PC-9 (cell line): ENCODE measurements at regions not wholly inside any gene's neighbourhood (a gene's known extent, or its start where the extent isn't known, plus 50 kb on each side); places are given as distances from the start of the nearest gene placed in this dataset.

ENCODE experiments used
- BruUV-seq: library from RNA; stranded (reverse); fragments of 400-500 nt; replicated peaks from 2 replicates; lab custom pipeline; 2021; lab: Mats Ljungman, UMichigan
- CTCF ChIA-PET: fragments of 300-600 bp; sonication (Branson Sonifier 250); formaldehyde crosslinking; loops from one replicate; lab custom pipeline; 2022; ENCODE audit warnings: antibody characterized with exemption; lab: Charles Lee
- POLR2A ChIA-PET: fragments of 300-600 bp; sonication (Branson Sonifier 250); formaldehyde crosslinking; loops from one replicate; lab custom pipeline; 2022; ENCODE audit warnings: antibody characterized with exemption; ENCODE audit not compliant: unreplicated experiment; lab: Charles Lee
- DNase-seq, 2 experiments: peaks; one replicate each; pipeline versions ENCODE4 v3.0.0 to v3.0.0-alpha.2; 2015 to 2022; ENCODE audit warnings: mixed read lengths in 1 of 2
- H2AFZ ChIP-seq: fragments of 200-600 bp; sonication (generic); 2 replicates; pipeline ENCODE4 v1.8.1; 2017; ENCODE audit warnings: antibody characterized with exemption
- H3F3A ChIP-seq: fragments of 200-600 bp; sonication (generic); 2 replicates; pipeline ENCODE4 v1.8.1; 2017; ENCODE audit warnings: antibody characterized with exemption, mild to moderate bottlenecking, low read depth; ENCODE audit not compliant: insufficient read depth
- H3K27ac ChIP-seq: fragments of 200-600 bp; sonication (generic); 2 replicates; pipeline ENCODE4 v1.6.1; 2016; ENCODE audit warnings: mixed run types
- H3K27me3 ChIP-seq: fragments of 200-600 bp; sonication (generic); 2 replicates; pipeline ENCODE4 v1.6.1; 2016; ENCODE audit warnings: low read depth, mixed run types; ENCODE audit not compliant: insufficient read depth
- H3K36me3 ChIP-seq: fragments of 200-600 bp; sonication (generic); 2 replicates; pipeline ENCODE4 v1.6.1; 2016; ENCODE audit warnings: low read depth, mixed run types
- H3K4me1 ChIP-seq: fragments of 200-600 bp; sonication (generic); replicated peaks from 2 replicates; pipeline ENCODE4 v1.6.1; 2016; ENCODE audit warnings: mixed run types; ENCODE audit not compliant: insufficient read depth
- H3K4me2 ChIP-seq: fragments of 200-600 bp; sonication (generic); 2 replicates; pipeline ENCODE4 v1.6.1; 2017; ENCODE audit warnings: mixed run types
- H3K4me3 ChIP-seq: fragments of 200-600 bp; sonication (generic); 2 replicates; pipeline ENCODE4 v1.6.1; 2016; ENCODE audit warnings: mixed run types
- H3K79me2 ChIP-seq: fragments of 200-600 bp; sonication (generic); 2 replicates; pipeline ENCODE4 v1.6.1; 2017; ENCODE audit warnings: low read depth, mixed run types
- H3K9me2 ChIP-seq: fragments of 200-600 bp; sonication (generic); 2 replicates; pipeline ENCODE4 v1.8.1; 2017; ENCODE audit warnings: mild to moderate bottlenecking; ENCODE audit not compliant: insufficient read depth
- H3K9me3 ChIP-seq: fragments of 200-600 bp; sonication (generic); 2 replicates; pipeline ENCODE4 v1.8.1; 2016; ENCODE audit warnings: low read depth; ENCODE audit not compliant: insufficient read depth
- H4K20me1 ChIP-seq: fragments of 200-600 bp; sonication (generic); 2 replicates; pipeline ENCODE4 v1.8.1; 2017; ENCODE audit not compliant: insufficient read depth
- EZH2 ChIP-seq: fragments of 200-600 bp; sonication (generic); IDR thresholded peaks from 2 replicates; pipeline ENCODE4 v1.8.0; 2017; ENCODE audit warnings: antibody characterized with exemption, low read depth
- intact Hi-C: fragments of 100-400 bp; cut with micrococcal nuclease; formaldehyde crosslinking; loops from one replicate; pipeline ENCODE4 v1.10.0; 2022; ENCODE audit not compliant: unreplicated experiment
- TF ChIP-seq, protein P1 (sequence below): fragments of 200-600 bp; sonication (generic); conservative IDR thresholded peaks from 2 replicates; pipeline ENCODE4 v1.6.1; 2017; ENCODE audit warnings: mixed run types, antibody characterized with exemption, mild to moderate bottlenecking, moderate library complexity

DNA sequence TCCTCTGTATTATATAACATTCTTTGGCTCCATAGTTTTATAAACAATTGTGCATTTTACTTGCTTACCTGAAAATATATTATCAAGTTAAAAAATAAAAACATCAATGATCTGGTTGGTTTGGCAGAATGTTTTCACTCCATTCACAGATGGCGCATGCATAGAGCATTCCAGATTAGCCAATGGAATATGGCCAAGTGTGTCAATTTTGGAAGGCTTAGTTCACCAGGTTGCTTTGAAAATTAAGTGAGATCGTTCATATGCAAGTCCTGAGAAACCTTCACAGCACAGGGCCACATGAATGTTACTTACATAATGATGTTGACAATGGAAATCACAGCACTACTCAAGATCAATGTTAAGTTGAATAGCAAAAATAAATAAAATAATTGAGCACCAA lies 335.7 kb downstream of the GRB14 start:
- ChIA-PET POLR2A (no interaction called here), CTCF (no interaction called here)
- no peaks in the 10 kb centered on the region for H3K9me2 ChIP-seq
- H3F3A ChIP-seq = no peaks in the 10 kb centered on the region
- no peak for DNase-seq
- no peak overlapping the region for H3K27ac ChIP-seq
- no peaks in the 10 kb centered on the region for H3K4me1 ChIP-seq
- TF ChIP-seq, protein P1, sequence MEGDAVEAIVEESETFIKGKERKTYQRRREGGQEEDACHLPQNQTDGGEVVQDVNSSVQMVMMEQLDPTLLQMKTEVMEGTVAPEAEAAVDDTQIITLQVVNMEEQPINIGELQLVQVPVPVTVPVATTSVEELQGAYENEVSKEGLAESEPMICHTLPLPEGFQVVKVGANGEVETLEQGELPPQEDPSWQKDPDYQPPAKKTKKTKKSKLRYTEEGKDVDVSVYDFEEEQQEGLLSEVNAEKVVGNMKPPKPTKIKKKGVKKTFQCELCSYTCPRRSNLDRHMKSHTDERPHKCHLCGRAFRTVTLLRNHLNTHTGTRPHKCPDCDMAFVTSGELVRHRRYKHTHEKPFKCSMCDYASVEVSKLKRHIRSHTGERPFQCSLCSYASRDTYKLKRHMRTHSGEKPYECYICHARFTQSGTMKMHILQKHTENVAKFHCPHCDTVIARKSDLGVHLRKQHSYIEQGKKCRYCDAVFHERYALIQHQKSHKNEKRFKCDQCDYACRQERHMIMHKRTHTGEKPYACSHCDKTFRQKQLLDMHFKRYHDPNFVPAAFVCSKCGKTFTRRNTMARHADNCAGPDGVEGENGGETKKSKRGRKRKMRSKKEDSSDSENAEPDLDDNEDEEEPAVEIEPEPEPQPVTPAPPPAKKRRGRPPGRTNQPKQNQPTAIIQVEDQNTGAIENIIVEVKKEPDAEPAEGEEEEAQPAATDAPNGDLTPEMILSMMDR = no peak
- no peak for TF ChIP-seq EZH2
- no TSS peak for BruUV-seq
- no peaks in the 10 kb centered on the region for H3K79me2 ChIP-seq
- intact Hi-C loops = no loop called here
- no peak overlapping the region for H3K4me3 ChIP-seq
- H3K9me3 ChIP-seq = no peaks in the 10 kb centered on the region
- H3K36me3 ChIP-seq = no peaks in the 10 kb centered on the region
- H2AFZ ChIP-seq = no peak overlapping the region
- H4K20me1 ChIP-seq = no peaks in the 10 kb centered on the region
- H3K27me3 ChIP-seq = no peaks in the 10 kb centered on the region
- H3K4me2 ChIP-seq = no peak overlapping the region

DNA sequence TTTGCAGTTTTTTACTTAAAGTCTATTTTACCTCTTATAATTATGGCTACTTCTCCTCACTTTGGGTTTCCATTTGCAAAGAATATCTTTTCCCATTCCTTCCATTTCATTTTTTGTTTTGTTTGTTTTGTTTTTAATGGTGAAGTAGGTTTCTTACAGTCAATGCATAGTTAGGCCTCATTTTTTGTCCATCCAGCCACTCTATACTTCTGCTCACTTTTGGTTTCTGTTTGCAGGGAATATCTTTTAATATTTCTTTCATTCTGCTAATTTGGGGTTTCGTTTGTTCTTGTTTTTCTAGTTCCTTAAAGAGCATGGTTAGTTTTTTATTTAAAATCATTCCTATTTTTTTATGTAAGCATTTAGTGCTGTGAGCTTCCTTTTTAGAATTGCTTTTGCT lies 339.4 kb downstream of the GRB14 start:
- Histone ChIP-seq H4K20me1 (no peaks in the 10 kb centered on the region), H3K27ac (no peak overlapping the region), H3K36me3 (no peaks in the 10 kb centered on the region), H3K4me2 (no peak overlapping the region), H3K4me1 (no peaks in the 10 kb centered on the region), H3K4me3 (no peak overlapping the region), H3F3A (no peaks in the 10 kb centered on the region), H3K9me3 (no peaks in the 10 kb centered on the region), H2AFZ (no peak overlapping the region), H3K9me2 (no peaks in the 10 kb centered on the region), H3K79me2 (no peaks in the 10 kb centered on the region), H3K27me3 (no peaks in the 10 kb centered on the region)
- DNase-seq = no peak
- intact Hi-C loops = no loop called here
- TF ChIP-seq EZH2 = no peak
- TF ChIP-seq, protein P1 = no peak
- ChIA-PET POLR2A (no interaction called here), CTCF (no interaction called here)
- BruUV-seq = no TSS peak

DNA sequence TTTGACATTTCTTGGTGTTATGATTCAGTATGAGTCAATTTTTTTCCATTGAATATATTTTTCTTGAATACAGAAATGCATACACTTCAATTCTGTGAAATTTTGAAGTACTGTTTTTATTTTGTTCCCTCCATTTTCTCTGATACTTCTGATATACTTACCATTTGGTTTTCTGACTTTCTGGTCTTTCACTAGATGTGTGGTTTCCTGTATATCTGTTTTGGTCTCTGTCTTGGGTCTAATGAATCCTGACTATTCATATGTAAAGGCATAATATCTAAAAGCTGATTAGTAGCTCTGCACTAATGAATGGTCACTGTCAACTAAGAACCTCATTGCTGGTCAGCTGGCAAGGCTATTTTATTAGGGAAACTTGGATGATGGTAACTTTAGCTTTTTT lies 345.6 kb downstream of the GRB14 start:
- Histone ChIP-seq H3K9me2 (no peaks in the 10 kb centered on the region), H3K4me2 (no peak overlapping the region), H2AFZ (no peak overlapping the region), H3K9me3 (no peaks in the 10 kb centered on the region), H3K4me3 (no peak overlapping the region), H3K36me3 (no peaks in the 10 kb centered on the region), H3F3A (no peaks in the 10 kb centered on the region), H3K27me3 (no peaks in the 10 kb centered on the region), H3K27ac (no peak overlapping the region), H3K4me1 (no peaks in the 10 kb centered on the region), H3K79me2 (no peaks in the 10 kb centered on the region), H4K20me1 (no peaks in the 10 kb centered on the region)
- BruUV-seq = no TSS peak
- ChIA-PET CTCF (no interaction called here), POLR2A (no interaction called here)
- intact Hi-C loops = loop anchor here (10.0 kb wide), 1 partner anchor 1091 kb away; no protein-coding TSS in a partner anchor
- DNase-seq = no peak
- no peak for TF ChIP-seq EZH2
- TF ChIP-seq, protein P1 = no peak
